ENCODE measurements at regions not wholly inside any gene's neighbourhood (a gene's known extent, or its start where the extent isn't known, plus 50 kb on each side); places are given as distances from the start of the nearest gene placed in this dataset.

DNA sequence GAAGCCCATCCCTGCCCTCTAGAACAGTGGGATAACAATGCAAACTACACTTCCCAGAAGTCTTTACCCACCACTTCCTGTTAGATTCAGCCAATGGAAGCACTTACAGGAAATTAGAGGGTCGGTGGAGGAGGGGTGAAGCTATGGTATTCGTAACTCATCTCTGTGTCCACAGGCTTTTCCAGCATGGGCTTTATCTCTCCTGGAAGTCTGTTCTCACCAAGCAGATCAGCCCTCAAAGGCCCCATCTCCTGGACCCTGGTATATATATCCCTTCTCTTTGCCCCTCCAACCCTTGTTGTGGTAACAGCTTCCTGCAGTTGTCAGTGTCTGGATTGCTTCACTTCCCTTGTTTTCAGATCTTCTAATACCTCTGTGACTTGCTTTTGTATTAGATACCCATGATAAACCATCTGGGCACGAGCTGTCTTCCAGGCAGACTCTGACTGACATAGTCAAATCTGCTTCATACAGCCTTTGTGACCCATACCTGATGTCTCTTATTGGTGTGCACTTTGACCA lies 475.0 kb upstream of the POU3F3 start:
- Histone ChIP-seq H3K27me3 (replicated peaks; ENCODE audit: insufficient read depth) (no peaks in the 10 kb centered on the region), H3K9me3 (no peaks in the 10 kb centered on the region), H3K36me3 (no peaks in the 10 kb centered on the region), H3K4me3 (peak overlapping the region; percentile 54), H3K4me1 (ENCODE audit: control insufficient read depth in 1 of 2, low read depth in 2 of 2) (no peaks in the 10 kb centered on the region), H3K27ac (no peak overlapping the region)
- no peak for DNase-seq (ENCODE audit: low spot score)
- TF ChIP-seq, protein P1, sequence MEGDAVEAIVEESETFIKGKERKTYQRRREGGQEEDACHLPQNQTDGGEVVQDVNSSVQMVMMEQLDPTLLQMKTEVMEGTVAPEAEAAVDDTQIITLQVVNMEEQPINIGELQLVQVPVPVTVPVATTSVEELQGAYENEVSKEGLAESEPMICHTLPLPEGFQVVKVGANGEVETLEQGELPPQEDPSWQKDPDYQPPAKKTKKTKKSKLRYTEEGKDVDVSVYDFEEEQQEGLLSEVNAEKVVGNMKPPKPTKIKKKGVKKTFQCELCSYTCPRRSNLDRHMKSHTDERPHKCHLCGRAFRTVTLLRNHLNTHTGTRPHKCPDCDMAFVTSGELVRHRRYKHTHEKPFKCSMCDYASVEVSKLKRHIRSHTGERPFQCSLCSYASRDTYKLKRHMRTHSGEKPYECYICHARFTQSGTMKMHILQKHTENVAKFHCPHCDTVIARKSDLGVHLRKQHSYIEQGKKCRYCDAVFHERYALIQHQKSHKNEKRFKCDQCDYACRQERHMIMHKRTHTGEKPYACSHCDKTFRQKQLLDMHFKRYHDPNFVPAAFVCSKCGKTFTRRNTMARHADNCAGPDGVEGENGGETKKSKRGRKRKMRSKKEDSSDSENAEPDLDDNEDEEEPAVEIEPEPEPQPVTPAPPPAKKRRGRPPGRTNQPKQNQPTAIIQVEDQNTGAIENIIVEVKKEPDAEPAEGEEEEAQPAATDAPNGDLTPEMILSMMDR (IDR thresholded peaks at IDR 0.05) = no peak
- ATAC-seq (ENCODE audit: insufficient number of reproducible peaks, low FRiP score, low read depth) = no peak

DNA sequence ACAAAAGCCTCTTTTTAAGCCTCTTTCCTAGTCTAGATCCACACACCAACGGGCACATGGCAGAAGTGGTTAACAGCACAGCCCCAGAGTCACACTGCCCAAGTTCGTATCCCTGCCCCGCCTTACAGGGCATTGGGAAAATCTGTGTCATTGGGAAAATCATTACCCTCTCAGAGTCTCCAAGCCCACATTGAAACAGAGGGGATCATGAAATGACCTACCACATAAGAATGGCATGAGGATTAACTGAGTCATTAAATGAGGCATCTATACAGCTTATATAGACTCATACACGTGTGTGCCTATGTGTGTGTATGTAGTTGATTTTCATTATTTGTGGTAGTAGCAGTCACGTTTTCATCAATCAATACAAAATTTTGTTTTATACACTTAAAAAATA lies 469.0 kb upstream of the POU3F3 start:
- Histone ChIP-seq H3K9me3 (no peaks in the 10 kb centered on the region), H3K36me3 (no peaks in the 10 kb centered on the region), H3K4me1 (ENCODE audit: control insufficient read depth in 1 of 2, low read depth in 2 of 2) (no peaks in the 10 kb centered on the region), H3K4me3 (no peak overlapping the region), H3K27ac (no peak overlapping the region), H3K27me3 (replicated peaks; ENCODE audit: insufficient read depth) (no peaks in the 10 kb centered on the region)
- ATAC-seq (ENCODE audit: insufficient number of reproducible peaks, low FRiP score, low read depth) = no peak
- no peak for DNase-seq (ENCODE audit: low spot score)
- TF ChIP-seq, protein P1 (IDR thresholded peaks at IDR 0.05) = no peak

DNA sequence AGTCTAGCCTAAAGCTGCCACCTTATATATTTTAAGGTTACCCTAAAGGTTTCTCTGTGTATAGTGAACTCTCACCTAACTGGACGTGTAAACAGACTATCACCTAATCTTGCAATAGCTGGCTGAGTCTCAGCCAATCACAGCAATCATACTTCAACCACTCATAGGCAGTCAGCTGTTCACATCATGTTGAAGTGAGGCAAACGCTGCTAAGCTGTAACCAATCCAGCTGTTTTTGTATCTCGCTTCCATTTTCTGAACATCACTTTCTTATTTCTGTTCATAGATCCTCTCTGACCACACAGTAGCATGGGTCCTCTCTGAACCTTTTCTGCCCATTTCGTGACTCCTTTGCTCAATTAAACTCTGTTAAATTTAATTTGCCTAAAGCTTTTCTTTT lies 468.2 kb upstream of the POU3F3 start:
- ATAC-seq (ENCODE audit: insufficient number of reproducible peaks, low FRiP score, low read depth) (no peak), DNase-seq (ENCODE audit: low spot score) (no peak)
- TF ChIP-seq, protein P1 (IDR thresholded peaks at IDR 0.05) = no peak

DNA sequence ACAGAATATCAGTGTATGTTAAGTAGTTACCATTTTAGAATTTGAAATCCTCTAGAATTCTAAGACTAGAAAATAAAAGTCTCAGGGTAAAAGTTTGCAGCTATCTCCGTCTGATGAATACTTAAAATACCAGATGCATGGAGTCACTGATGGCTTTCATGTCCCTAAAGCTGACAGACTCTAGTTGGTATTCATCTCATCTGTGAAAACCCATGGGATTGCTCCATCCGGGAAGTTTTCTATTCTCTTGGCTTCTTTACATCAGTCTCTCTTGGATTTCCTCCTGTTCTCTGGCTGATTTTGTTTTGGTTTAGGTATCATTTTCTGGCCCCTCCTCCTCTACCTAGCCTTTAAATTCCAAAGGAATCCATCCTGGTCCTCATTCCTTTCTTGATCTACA lies 465.6 kb upstream of the POU3F3 start:
- Histone ChIP-seq H3K27me3 (replicated peaks; ENCODE audit: insufficient read depth) (no peaks in the 10 kb centered on the region), H3K4me1 (ENCODE audit: control insufficient read depth in 1 of 2, low read depth in 2 of 2) (no peaks in the 10 kb centered on the region), H3K4me3 (no peak overlapping the region), H3K9me3 (no peaks in the 10 kb centered on the region), H3K36me3 (no peaks in the 10 kb centered on the region), H3K27ac (no peak overlapping the region)
- no peak for ATAC-seq (ENCODE audit: insufficient number of reproducible peaks, low FRiP score, low read depth)
- no peak for DNase-seq (ENCODE audit: low spot score)
- TF ChIP-seq, protein P1 (IDR thresholded peaks at IDR 0.05) = no peak

More for the DNA sequence above, 468.2 kb upstream of the POU3F3 start:
- no peak overlapping the region for H3K27ac ChIP-seq
- no peaks in the 10 kb centered on the region for H3K4me1 ChIP-seq (ENCODE audit: control insufficient read depth in 1 of 2, low read depth in 2 of 2)
- no peaks in the 10 kb centered on the region for H3K27me3 ChIP-seq (replicated peaks; ENCODE audit: insufficient read depth)
- no peak overlapping the region for H3K4me3 ChIP-seq
- no peaks in the 10 kb centered on the region for H3K36me3 ChIP-seq
- no peaks in the 10 kb centered on the region for H3K9me3 ChIP-seq

DNA sequence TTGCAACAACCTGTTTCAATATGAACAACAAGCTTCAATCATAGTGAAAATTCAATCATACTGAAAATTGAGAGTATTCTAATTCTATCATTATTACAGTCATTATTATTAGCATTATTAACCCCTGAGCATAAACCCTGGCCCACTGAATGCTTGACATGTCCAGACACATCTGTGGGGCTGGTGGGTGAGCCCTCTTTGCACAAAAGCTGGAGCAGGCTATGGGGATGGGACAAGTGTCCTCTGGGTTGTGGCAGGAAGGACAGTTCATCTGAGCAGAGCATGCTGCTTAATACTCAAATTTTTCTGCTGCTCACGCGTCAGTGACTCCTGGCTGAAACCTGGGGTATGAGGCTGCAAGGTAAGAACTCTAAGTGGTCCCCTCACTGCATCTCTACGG lies 451.1 kb upstream of the POU3F3 start:
- DNase-seq (ENCODE audit: low spot score) = no peak
- TF ChIP-seq, protein P1 (IDR thresholded peaks at IDR 0.05) = no peak
- Histone ChIP-seq H3K4me3 (no peak overlapping the region), H3K4me1 (ENCODE audit: control insufficient read depth in 1 of 2, low read depth in 2 of 2) (no peaks in the 10 kb centered on the region), H3K36me3 (no peaks in the 10 kb centered on the region), H3K9me3 (no peaks in the 10 kb centered on the region), H3K27ac (no peak overlapping the region), H3K27me3 (replicated peaks; ENCODE audit: insufficient read depth) (no peaks in the 10 kb centered on the region)
- ATAC-seq (ENCODE audit: insufficient number of reproducible peaks, low FRiP score, low read depth) = no peak

Measured in thoracic aorta (tissue), 2 donors.